SU-DHL-6 (cell line): ENCODE measurements at regions not wholly inside any gene's neighbourhood (a gene's known extent, or its start where the extent isn't known, plus 50 kb on each side); places are given as distances from the start of the nearest gene placed in this dataset.

Experiments used
- H2AFZ ChIP-seq: fragments of 200-600 bp; sonication (generic); 2 replicates; pipeline ENCODE4 v1.6.1; 2014; ENCODE audit warnings: low read depth, mild to moderate bottlenecking, moderate library complexity, mixed read lengths, antibody characterized with exemption, low read length; ENCODE audit not compliant: severe bottlenecking
- H3F3A ChIP-seq: fragments of 200-600 bp; shearing (Covaris generic); 2 replicates; pipeline ENCODE4 v1.6.0; 2016; ENCODE audit warnings: antibody characterized with exemption, mild to moderate bottlenecking; ENCODE audit not compliant: insufficient read depth
- H3K27ac ChIP-seq: fragments of 200-600 bp; sonication (generic); 2 replicates; pipeline ENCODE4 v1.5.1; 2016; ENCODE audit warnings: low read depth, mild to moderate bottlenecking, low read length, moderate library complexity, mixed read lengths
- H3K27me3 ChIP-seq: fragments of 200-600 bp; sonication (generic), shearing (Covaris generic); 2 replicates; pipeline ENCODE4 v1.6.0; 2014; ENCODE audit warnings: mild to moderate bottlenecking, low read length
- H3K36me3 ChIP-seq: fragments of 200-600 bp; sonication (generic); 2 replicates; pipeline ENCODE4 v1.6.1; 2014; ENCODE audit warnings: mild to moderate bottlenecking, low read length, mixed read lengths
- H3K4me2 ChIP-seq: fragments of 300-600, 200-600 bp; shearing (Covaris generic), sonication (generic); 2 replicates; pipeline ENCODE4 v1.6.0; 2014; ENCODE audit warnings: low read length, low read depth, mild to moderate bottlenecking; ENCODE audit not compliant: poor library complexity, severe bottlenecking
- H3K4me3 ChIP-seq: fragments of 200-600 bp; sonication (generic); 2 replicates; pipeline ENCODE4 v1.5.1; 2014; ENCODE audit warnings: antibody characterized with exemption, low read length, mild to moderate bottlenecking, mixed read lengths; ENCODE audit not compliant: insufficient read depth, poor library complexity, severe bottlenecking
- H3K79me2 ChIP-seq: fragments of 200-600 bp; sonication (generic); 2 replicates; pipeline ENCODE4 v1.6.1; 2014; ENCODE audit warnings: mild to moderate bottlenecking, low read length, moderate library complexity; ENCODE audit not compliant: insufficient read depth
- H3K9ac ChIP-seq: fragments of 200-600 bp; sonication (generic); 2 replicates; pipeline ENCODE4 v1.7.0; 2014; ENCODE audit warnings: mild to moderate bottlenecking, low read length
- H3K9me2 ChIP-seq: fragments of 200-600 bp; sonication (generic); replicated peaks from 2 replicates; pipeline ENCODE4 v1.6.1; 2014; ENCODE audit warnings: low read length; ENCODE audit not compliant: insufficient read depth
- H3K9me3 ChIP-seq: fragments of 200-600 bp; sonication (generic); 2 replicates; pipeline ENCODE4 v1.6.1; 2014; ENCODE audit warnings: low read length, mixed read lengths; ENCODE audit not compliant: insufficient read depth
- H4K20me1 ChIP-seq: fragments of 200-600 bp; sonication (generic); 2 replicates; pipeline ENCODE4 v1.6.1; 2014; ENCODE audit warnings: low read depth, mild to moderate bottlenecking, antibody characterized with exemption, low read length, moderate library complexity, mixed read lengths
- EZH2phosphoT487 ChIP-seq: fragments of 200-600 bp; sonication (generic), shearing (Covaris generic); conservative IDR thresholded peaks from 2 replicates; pipeline ENCODE4 v1.6.1; 2018; ENCODE audit warnings: mild to moderate bottlenecking, antibody characterized with exemption, low read length, moderate library complexity, mixed read lengths
- TF ChIP-seq, protein P1 (sequence below): fragments of 200-600 bp; sonication (generic); IDR thresholded peaks from one replicate; pipeline ENCODE4 v1.5.1; 2017; ENCODE audit warnings: antibody characterized with exemption, mild to moderate bottlenecking, low read length, moderate library complexity; ENCODE audit not compliant: insufficient read depth, poor library complexity, severe bottlenecking

DNA sequence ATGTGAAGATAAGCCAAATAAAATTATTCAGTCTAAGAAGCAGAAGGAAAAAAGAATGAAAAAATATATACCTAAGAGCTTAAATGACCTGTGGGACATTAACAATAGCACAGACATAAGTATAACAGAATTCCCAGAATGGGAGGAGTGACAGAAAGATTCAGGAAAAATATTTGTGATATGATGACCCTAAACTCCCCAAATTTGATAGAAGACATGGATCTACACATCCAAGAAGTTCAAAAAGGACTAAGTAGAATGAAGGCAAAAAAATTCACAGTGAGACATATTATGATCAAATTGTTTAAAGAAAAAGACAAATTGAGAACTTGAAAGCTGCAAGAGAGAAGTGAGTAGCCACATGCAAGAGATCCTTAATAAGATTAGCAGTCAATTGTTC lies 211.4 kb upstream of the OR4E1 start:
- Histone ChIP-seq H3K4me2 (no peak overlapping the region), H3K4me3 (no peak overlapping the region), H2AFZ (no peak overlapping the region), H3K36me3 (no peaks in the 10 kb centered on the region), H4K20me1 (no peaks in the 10 kb centered on the region), H3K9ac (no peak overlapping the region), H3K27me3 (no peaks in the 10 kb centered on the region; the same call in 1 of the 2 replicates), H3F3A (no peaks in the 10 kb centered on the region), H3K9me3 (no peaks in the 10 kb centered on the region), H3K79me2 (no peaks in the 10 kb centered on the region), H3K27ac (no peak overlapping the region), H3K9me2 (no peaks in the 10 kb centered on the region)
- TF ChIP-seq, protein P1, sequence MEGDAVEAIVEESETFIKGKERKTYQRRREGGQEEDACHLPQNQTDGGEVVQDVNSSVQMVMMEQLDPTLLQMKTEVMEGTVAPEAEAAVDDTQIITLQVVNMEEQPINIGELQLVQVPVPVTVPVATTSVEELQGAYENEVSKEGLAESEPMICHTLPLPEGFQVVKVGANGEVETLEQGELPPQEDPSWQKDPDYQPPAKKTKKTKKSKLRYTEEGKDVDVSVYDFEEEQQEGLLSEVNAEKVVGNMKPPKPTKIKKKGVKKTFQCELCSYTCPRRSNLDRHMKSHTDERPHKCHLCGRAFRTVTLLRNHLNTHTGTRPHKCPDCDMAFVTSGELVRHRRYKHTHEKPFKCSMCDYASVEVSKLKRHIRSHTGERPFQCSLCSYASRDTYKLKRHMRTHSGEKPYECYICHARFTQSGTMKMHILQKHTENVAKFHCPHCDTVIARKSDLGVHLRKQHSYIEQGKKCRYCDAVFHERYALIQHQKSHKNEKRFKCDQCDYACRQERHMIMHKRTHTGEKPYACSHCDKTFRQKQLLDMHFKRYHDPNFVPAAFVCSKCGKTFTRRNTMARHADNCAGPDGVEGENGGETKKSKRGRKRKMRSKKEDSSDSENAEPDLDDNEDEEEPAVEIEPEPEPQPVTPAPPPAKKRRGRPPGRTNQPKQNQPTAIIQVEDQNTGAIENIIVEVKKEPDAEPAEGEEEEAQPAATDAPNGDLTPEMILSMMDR, result no peak
- no peak for TF ChIP-seq EZH2phosphoT487

DNA sequence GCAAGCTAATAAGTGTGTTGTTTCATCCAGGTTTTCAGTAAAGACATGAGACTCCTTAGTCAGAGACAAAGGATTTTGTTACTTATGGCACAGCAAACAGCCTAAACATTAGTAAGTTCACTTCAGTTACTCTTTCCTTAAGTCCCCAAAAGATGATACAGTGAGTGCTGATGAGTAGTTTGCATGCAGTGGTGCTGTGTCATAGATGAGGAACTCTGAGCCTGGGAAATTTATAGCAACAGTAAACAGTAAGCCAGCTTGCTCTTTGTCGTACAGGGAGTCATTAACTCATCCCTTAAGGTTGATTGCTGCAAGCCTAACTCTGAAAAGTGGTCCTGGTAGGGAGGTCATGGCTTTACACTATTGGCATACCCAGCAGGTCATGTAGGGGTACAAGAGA lies 208.6 kb upstream of the OR4E1 start:
- TF ChIP-seq, protein P1, result no peak
- TF ChIP-seq EZH2phosphoT487, result no peak
- Histone ChIP-seq H2AFZ (no peak overlapping the region), H3F3A (no peaks in the 10 kb centered on the region), H3K9me3 (no peaks in the 10 kb centered on the region), H3K4me3 (no peak overlapping the region), H3K27me3 (no peaks in the 10 kb centered on the region; the same call in 1 of the 2 replicates), H3K79me2 (no peaks in the 10 kb centered on the region), H3K27ac (no peak overlapping the region), H3K4me2 (no peak overlapping the region), H4K20me1 (no peaks in the 10 kb centered on the region), H3K9ac (no peak overlapping the region), H3K9me2 (no peaks in the 10 kb centered on the region), H3K36me3 (no peaks in the 10 kb centered on the region)

DNA sequence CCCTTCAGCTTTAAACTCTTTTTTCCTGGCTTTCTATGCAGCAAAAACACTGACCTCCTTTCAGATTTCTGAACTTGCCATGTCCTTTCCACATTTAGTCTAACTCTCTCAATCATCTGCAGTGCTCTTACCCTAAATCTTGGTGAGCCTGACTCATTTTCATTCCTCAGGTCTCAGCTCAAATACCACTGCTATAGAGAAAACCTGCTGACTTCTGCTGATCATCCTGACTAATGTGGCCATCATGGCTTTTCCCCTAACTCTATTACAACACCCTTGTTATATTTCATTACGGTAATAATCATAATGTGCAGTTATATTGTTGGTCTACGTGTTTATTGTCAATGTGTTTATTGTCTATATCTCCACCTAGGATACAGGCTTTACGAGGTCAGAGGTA lies 207.3 kb upstream of the OR4E1 start:
- no peak overlapping the region for H3K4me3 ChIP-seq
- H3K9me3 ChIP-seq, result no peaks in the 10 kb centered on the region
- no peaks in the 10 kb centered on the region for H3K79me2 ChIP-seq
- no peak overlapping the region for H3K4me2 ChIP-seq
- TF ChIP-seq EZH2phosphoT487, result no peak
- TF ChIP-seq, protein P1, result no peak
- no peaks in the 10 kb centered on the region for H3F3A ChIP-seq
- no peak overlapping the region for H3K9ac ChIP-seq
- H4K20me1 ChIP-seq, result no peaks in the 10 kb centered on the region
- H3K36me3 ChIP-seq, result no peaks in the 10 kb centered on the region
- H2AFZ ChIP-seq, result no peak overlapping the region
- no peaks in the 10 kb centered on the region; the same call in 1 of the 2 replicates for H3K27me3 ChIP-seq
- H3K9me2 ChIP-seq, result no peaks in the 10 kb centered on the region
- no peak overlapping the region for H3K27ac ChIP-seq

DNA sequence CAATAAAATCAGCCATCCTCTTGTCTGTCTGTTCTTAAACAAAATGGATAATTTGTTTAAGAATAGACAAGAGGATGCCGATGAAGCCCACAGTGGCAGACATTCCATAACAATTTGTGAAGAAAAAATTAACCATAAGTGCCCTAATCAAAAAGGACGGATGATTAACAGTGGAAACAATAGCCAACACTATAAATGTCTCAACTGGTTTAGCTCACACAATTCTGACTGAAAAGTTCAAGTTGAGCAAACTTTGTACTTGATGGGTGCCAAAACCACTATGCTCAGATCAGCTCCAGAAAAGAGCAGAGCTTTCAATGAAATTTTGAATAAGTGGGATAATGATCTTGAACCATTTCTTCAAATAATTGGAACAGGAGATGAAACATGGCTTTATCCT lies 202.2 kb upstream of the OR4E1 start:
- Histone ChIP-seq H3K9ac (no peak overlapping the region), H3K36me3 (no peaks in the 10 kb centered on the region), H3K4me2 (no peak overlapping the region), H2AFZ (no peak overlapping the region), H3K9me3 (no peaks in the 10 kb centered on the region), H3F3A (no peaks in the 10 kb centered on the region), H3K27ac (no peak overlapping the region), H3K4me3 (no peak overlapping the region), H3K27me3 (no peaks in the 10 kb centered on the region; the same call in 1 of the 2 replicates), H3K9me2 (no peaks in the 10 kb centered on the region), H4K20me1 (no peaks in the 10 kb centered on the region), H3K79me2 (no peaks in the 10 kb centered on the region)
- TF ChIP-seq EZH2phosphoT487, result no peak
- TF ChIP-seq, protein P1, result no peak
